ENCODE measurements at regions not wholly inside any gene's neighbourhood (a gene's known extent, or its start where the extent isn't known, plus 50 kb on each side); places are given as distances from the start of the nearest gene placed in this dataset.

GRCh38 chr4:18975916-18976808 is 954.6 kb upstream of the LCORL start:
- peak in 2 of 3 donors; percentile 27 to 61 for DNase-seq

GRCh38 chr4:18973296-18973695 is 951.7 kb upstream of the LCORL start:
- peak in 1 of 3 donors; percentile 4 for DNase-seq

- no peak for DNase-seq
These were observed 940.3 kb upstream of the LCORL start for GRCh38 chr4:18961879-18962278.

- DNase-seq, result peak in 1 of 3 donors; percentile 14
These were observed 939.7 kb upstream of the LCORL start for GRCh38 chr4:18961266-18961665.

- DNase-seq, result no peak
These were observed 936.2 kb upstream of the LCORL start for GRCh38 chr4:18957716-18958115.

GRCh38 chr4:18954538-18954937 is 933.0 kb upstream of the LCORL start:
- no peak for DNase-seq

GRCh38 chr4:18953613-18954012 is 932.1 kb upstream of the LCORL start:
- no peak for DNase-seq

GRCh38 chr4:18945464-18945863 is 923.9 kb upstream of the LCORL start:
- no peak for DNase-seq

- no peak for DNase-seq
These were observed 921.3 kb upstream of the LCORL start for GRCh38 chr4:18942874-18943273.

GRCh38 chr4:18938343-18939099 is 917.0 kb upstream of the LCORL start:
- no peak for DNase-seq

- no peak for DNase-seq
These were observed 916.2 kb upstream of the LCORL start for GRCh38 chr4:18937746-18938145.

GRCh38 chr4:18937080-18937479 is 915.5 kb upstream of the LCORL start:
- no peak for DNase-seq

GRCh38 chr4:18935659-18936345 is 914.2 kb upstream of the LCORL start:
- DNase-seq, result no peak

- DNase-seq, result peak in 1 of 3 donors; percentile 12
These were observed 912.6 kb upstream of the LCORL start for GRCh38 chr4:18934197-18934596.

- no peak for DNase-seq
These were observed 911.3 kb upstream of the LCORL start for GRCh38 chr4:18932730-18933339.

- DNase-seq, result no peak
These were observed 910.3 kb upstream of the LCORL start for GRCh38 chr4:18931643-18932377.

- no peak for DNase-seq
These were observed 908.9 kb upstream of the LCORL start for GRCh38 chr4:18930487-18930886.

- no peak for DNase-seq
These were observed 902.1 kb upstream of the LCORL start for GRCh38 chr4:18923496-18924161.

GRCh38 chr4:18917689-18918088 is 896.1 kb upstream of the LCORL start:
- no peak for DNase-seq

- no peak for DNase-seq
These were observed 892.6 kb upstream of the LCORL start for GRCh38 chr4:18914182-18914581.

- DNase-seq, result no peak
These were observed 873.4 kb upstream of the LCORL start for GRCh38 chr4:18894928-18895327.
